ENCODE measurements at regions not wholly inside any gene's neighbourhood (a gene's known extent, or its start where the extent isn't known, plus 50 kb on each side); places are given as distances from the start of the nearest gene placed in this dataset.
"Not testable (repeated sequence)": the region's sequence is repeated elsewhere in the genome, so short reads cannot be mapped to it uniquely, and the experiment has no call there.

DNA sequence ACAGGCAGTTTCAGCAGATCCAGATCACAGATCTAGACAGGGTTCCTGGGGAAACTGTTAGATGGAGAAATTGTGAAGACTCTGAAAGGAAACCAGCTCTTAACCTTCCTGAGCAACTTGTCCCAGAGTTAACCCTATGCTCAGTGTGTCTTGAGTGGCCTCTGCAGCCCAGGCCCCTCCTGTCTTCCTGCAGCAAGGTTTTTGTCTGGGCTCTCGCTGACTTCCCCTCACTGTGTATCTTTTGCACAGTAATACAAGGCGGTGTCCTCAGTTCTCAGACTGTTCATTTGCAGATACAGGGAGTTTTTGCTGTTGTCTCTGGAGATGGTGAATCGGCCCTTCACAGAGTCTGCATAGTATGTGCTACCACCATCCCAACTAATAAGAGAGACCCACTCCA is 943.6 kb downstream of the TMEM121 start:
- TF ChIP-seq, protein P1, sequence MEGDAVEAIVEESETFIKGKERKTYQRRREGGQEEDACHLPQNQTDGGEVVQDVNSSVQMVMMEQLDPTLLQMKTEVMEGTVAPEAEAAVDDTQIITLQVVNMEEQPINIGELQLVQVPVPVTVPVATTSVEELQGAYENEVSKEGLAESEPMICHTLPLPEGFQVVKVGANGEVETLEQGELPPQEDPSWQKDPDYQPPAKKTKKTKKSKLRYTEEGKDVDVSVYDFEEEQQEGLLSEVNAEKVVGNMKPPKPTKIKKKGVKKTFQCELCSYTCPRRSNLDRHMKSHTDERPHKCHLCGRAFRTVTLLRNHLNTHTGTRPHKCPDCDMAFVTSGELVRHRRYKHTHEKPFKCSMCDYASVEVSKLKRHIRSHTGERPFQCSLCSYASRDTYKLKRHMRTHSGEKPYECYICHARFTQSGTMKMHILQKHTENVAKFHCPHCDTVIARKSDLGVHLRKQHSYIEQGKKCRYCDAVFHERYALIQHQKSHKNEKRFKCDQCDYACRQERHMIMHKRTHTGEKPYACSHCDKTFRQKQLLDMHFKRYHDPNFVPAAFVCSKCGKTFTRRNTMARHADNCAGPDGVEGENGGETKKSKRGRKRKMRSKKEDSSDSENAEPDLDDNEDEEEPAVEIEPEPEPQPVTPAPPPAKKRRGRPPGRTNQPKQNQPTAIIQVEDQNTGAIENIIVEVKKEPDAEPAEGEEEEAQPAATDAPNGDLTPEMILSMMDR (IDR thresholded peaks at IDR 0.05), result not testable (repeated sequence)
- TF ChIP-seq EZH2 (IDR thresholded peaks at IDR 0.05; ENCODE audit: borderline replicate concordance, insufficient read depth, low read depth, low read length, poor library complexity, severe bottlenecking), result not testable (repeated sequence)
